Right lobe of liver (tissue), 4 donors: ENCODE measurements at regions not wholly inside any gene's neighbourhood (a gene's known extent, or its start where the extent isn't known, plus 50 kb on each side); places are given as distances from the start of the nearest gene placed in this dataset.

Experiments
- POLR2A ChIP-seq: fragments of 450-650 bp; IDR thresholded peaks from one replicate; pipeline ENCODE4 v1.6.1; 2017; ENCODE audit warnings: antibody characterized with exemption, mild to moderate bottlenecking
- TF ChIP-seq, protein P1 (sequence below), 4 donors: fragments of 200-600 bp in 3 of 4; fragments of 450-650 bp in 1 of 4; IDR thresholded peaks; one replicate each; pipeline versions ENCODE4 v1.5.1 to v1.8.0; 2016 to 2022; ENCODE audit warnings: antibody characterized with exemption in 4 of 4, mild to moderate bottlenecking in 2 of 4
- donor health status: DM: no; HTN: no; CAD: no.
- donor health status: DM: no; HTN: no; CAD: no.
- donor health status: DM: no; HTN: yes; CAD: no.

DNA sequence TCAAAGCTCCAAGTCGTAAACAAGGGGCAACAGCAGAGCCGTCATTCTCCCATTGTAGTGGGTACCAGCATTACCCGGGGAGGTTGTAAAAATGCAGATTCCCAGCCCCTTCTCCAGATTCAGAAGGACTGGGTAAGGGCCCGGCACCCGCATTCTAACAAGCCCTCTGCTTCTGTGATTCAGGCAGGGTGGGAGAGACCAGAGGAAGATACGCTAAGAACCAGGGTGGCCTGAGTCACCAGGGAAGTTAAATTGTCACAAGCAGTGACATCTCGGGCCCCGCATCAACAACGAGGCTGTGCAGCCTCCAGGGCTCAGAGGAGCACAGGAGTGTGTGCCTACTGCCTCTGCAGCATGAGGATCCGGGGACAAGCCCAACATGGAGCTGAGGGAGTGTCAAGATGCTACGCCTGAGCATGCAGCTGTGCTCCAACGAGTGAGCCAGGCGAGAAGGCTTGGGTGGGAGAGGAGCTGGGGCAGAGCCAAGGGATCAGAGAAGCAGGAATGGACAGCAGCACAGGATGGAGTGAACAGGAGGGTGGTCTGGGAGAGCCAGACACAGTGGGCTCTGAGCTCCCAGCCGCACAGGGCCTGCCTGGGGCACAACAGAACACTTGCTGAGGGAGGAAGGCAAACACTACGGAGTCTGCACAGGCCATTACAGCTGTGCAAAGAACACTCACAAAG is 68.5 kb downstream of the CPN2 start:
- no peak for TF ChIP-seq POLR2A
- TF ChIP-seq, protein P1, sequence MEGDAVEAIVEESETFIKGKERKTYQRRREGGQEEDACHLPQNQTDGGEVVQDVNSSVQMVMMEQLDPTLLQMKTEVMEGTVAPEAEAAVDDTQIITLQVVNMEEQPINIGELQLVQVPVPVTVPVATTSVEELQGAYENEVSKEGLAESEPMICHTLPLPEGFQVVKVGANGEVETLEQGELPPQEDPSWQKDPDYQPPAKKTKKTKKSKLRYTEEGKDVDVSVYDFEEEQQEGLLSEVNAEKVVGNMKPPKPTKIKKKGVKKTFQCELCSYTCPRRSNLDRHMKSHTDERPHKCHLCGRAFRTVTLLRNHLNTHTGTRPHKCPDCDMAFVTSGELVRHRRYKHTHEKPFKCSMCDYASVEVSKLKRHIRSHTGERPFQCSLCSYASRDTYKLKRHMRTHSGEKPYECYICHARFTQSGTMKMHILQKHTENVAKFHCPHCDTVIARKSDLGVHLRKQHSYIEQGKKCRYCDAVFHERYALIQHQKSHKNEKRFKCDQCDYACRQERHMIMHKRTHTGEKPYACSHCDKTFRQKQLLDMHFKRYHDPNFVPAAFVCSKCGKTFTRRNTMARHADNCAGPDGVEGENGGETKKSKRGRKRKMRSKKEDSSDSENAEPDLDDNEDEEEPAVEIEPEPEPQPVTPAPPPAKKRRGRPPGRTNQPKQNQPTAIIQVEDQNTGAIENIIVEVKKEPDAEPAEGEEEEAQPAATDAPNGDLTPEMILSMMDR (IDR thresholded peaks at IDR 0.05) = no peak
